ENCODE measurements at regions not wholly inside any gene's neighbourhood (a gene's known extent, or its start where the extent isn't known, plus 50 kb on each side); places are given as distances from the start of the nearest gene placed in this dataset.

DNA sequence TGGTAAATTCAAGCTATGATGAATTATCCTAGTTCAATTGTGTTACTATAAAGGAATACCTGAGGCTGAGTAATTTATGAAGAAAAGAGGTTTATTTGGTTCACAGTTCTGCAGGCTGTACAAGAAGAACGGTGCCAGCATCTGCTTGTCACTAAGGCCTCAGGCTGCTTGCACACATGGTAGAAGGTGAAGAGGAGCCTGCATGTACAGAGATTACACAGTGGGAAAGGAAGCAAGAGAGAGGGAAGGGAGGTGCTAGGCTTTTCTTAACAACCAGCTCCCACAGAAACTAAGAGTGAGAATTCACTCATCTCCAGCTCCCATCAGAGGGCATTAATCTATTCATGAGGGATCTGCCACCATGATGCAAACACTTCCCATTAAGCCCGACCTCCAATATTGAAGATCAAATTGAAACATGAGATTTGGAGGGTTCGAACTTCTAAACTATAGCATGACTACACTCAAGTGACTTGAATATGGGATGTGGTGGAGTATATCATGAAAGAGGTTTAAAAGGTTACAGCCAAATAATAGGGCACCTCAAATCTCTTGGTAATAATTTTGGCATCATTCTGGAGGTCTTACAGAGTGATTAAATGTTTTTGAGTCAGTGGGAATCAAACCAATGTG lies 58.4 kb upstream of the ETAA1 start:
- no peaks in the 10 kb centered on the region for H3K4me1 ChIP-seq (ENCODE audit: control insufficient read depth, insufficient read depth, low read length)
- no peak for TF ChIP-seq HOXD13 (CRISPR knock-in tag; IDR thresholded peaks at IDR 0.05; ENCODE audit: borderline replicate concordance)
- POLR2A ChIA-PET, result no interaction called here
- no peak overlapping the region for H3K27ac ChIP-seq (ENCODE audit: extremely low read depth, low read depth, low read length)
- no peaks in the 10 kb centered on the region for H3K9me3 ChIP-seq (ENCODE audit: control insufficient read depth, insufficient read depth, low read depth, low read length)
- no peak overlapping the region for H3K4me3 ChIP-seq (ENCODE audit: low read depth, low read length)
- CTCF ChIA-PET, result no interaction called here
- no peaks in the 10 kb centered on the region for H3K36me3 ChIP-seq (ENCODE audit: control insufficient read depth in 2 of 2, insufficient read depth in 1 of 2, low read length in 2 of 2)

DNA sequence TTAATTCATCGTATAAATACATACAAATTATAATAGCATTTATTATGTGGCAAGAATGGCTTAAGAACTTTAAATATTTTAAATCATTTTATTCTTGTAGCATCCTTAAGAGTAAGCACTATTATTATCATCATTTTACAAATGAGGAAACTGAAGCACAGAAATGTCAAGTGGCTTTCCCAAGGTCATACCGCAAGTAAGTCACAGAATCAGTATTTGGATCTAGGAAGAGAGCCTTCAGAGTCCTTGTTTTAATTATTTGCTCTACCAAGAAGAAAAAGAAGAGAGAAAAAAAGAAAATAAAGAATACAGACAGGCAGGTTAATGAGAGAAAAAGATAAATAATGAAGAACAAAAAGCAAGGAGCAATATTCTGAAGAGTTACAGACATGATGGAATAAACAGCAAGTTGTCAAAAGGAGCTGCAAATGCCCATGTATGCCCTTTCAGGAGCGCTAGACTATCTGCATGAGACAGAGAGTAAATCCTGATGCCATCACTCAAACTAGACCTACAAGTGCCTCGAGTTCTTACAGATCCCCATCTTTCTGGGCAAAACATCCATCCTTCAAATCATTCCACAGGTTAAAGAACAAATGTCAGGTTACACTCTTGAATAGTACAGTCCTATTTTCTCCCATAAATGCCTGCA lies 57.8 kb upstream of the ETAA1 start:
- TF ChIP-seq, protein P1, sequence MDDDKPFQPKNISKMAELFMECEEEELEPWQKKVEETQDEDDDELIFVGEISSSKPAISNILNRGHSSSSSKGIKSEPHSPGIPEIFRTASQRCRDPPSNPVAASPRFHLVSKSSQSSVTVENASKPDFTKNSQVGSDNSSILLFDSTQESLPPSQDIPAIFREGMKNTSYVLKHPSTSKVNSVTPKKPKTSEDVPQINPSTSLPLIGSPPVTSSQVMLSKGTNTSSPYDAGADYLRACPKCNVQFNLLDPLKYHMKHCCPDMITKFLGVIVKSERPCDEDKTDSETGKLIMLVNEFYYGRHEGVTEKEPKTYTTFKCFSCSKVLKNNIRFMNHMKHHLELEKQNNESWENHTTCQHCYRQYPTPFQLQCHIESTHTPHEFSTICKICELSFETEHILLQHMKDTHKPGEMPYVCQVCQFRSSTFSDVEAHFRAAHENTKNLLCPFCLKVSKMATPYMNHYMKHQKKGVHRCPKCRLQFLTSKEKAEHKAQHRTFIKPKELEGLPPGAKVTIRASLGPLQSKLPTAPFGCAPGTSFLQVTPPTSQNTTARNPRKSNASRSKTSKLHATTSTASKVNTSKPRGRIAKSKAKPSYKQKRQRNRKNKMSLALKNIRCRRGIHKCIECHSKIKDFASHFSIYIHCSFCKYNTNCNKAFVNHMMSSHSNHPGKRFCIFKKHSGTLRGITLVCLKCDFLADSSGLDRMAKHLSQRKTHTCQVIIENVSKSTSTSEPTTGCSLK (tag by site-specific recombination; IDR thresholded peaks at IDR 0.05), result no peak
- TF ChIP-seq ZNF10 (tag by site-specific recombination; IDR thresholded peaks at IDR 0.05) (no peak), ZSCAN16 (tag by site-specific recombination; IDR thresholded peaks at IDR 0.05) (no peak), ZNF660 (tag by site-specific recombination; IDR thresholded peaks at IDR 0.05) (no peak), IKZF3 (tag by site-specific recombination; IDR thresholded peaks at IDR 0.05) (no peak), ZNF549 (tag by site-specific recombination; IDR thresholded peaks at IDR 0.05) (no peak), ZNF621 (tag by site-specific recombination; IDR thresholded peaks at IDR 0.05) (no peak), ZNF433 (tag by site-specific recombination; IDR thresholded peaks at IDR 0.05; ENCODE audit: low read depth) (no peak), ZNF791 (tag by site-specific recombination; IDR thresholded peaks at IDR 0.05) (no peak), ZNF571 (tag by site-specific recombination; IDR thresholded peaks at IDR 0.05) (no peak), ZNF350 (tag by site-specific recombination; IDR thresholded peaks at IDR 0.05) (no peak), ZBTB7A (tag by site-specific recombination; IDR thresholded peaks at IDR 0.05; ENCODE audit: low read depth) (no peak), ZNF521 (tag by site-specific recombination; IDR thresholded peaks at IDR 0.05) (no peak), ZEB2 (tag by site-specific recombination; IDR thresholded peaks at IDR 0.05) (no peak), ZNF354C (tag by site-specific recombination; IDR thresholded peaks at IDR 0.05; ENCODE audit: borderline replicate concordance, low read depth) (no peak), ZNF561 (tag by site-specific recombination; IDR thresholded peaks at IDR 0.05; ENCODE audit: borderline replicate concordance) (no peak), ZBTB48 (tag by site-specific recombination; IDR thresholded peaks at IDR 0.05) (no peak)
- TF ChIP-seq, protein P2, sequence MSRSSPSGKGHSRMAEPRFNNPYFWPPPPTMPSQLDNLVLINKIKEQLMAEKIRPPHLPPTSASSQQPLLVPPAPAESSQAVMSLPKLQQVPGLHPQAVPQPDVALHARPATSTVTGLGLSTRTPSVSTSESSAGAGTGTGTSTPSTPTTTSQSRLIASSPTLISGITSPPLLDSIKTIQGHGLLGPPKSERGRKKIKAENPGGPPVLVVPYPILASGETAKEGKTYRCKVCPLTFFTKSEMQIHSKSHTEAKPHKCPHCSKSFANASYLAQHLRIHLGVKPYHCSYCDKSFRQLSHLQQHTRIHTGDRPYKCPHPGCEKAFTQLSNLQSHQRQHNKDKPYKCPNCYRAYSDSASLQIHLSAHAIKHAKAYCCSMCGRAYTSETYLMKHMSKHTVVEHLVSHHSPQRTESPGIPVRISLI (tag by site-specific recombination; IDR thresholded peaks at IDR 0.05), result no peak
- TF ChIP-seq, protein P3, sequence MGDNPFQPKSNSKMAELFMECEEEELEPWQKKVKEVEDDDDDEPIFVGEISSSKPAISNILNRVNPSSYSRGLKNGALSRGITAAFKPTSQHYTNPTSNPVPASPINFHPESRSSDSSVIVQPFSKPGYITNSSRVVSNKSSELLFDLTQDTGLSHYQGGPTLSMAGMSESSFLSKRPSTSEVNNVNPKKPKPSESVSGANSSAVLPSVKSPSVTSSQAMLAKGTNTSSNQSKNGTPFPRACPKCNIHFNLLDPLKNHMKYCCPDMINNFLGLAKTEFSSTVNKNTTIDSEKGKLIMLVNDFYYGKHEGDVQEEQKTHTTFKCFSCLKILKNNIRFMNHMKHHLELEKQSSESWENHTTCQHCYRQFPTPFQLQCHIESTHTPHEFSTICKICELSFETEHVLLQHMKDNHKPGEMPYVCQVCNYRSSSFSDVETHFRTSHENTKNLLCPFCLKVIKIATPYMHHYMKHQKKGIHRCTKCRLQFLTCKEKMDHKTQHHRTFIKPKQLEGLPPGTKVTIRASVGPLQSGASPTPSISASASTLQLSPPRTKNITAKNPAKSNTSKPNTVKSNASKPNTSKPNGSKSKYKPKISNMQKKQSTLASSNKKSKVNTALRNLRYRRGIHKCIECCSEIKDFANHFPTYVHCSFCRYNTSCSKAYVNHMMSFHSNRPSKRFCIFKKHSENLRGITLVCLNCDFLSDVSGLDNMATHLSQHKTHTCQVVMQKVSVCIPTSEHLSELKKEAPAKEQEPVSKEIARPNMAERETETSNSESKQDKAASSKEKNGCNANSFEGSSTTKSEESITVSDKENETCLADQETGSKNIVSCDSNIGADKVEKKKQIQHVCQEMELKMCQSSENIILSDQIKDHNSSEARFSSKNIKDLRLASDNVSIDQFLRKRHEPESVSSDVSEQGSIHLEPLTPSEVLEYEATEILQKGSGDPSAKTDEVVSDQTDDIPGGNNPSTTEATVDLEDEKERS (tag by site-specific recombination; IDR thresholded peaks at IDR 0.05), result no peak
- Histone ChIP-seq H3K4me3 (ENCODE audit: low read depth, low read length) (no peak overlapping the region), H3K27ac (ENCODE audit: extremely low read depth, low read depth, low read length) (no peak overlapping the region), H3K4me1 (ENCODE audit: control insufficient read depth, insufficient read depth, low read length) (no peaks in the 10 kb centered on the region), H3K9me3 (ENCODE audit: control insufficient read depth, insufficient read depth, low read depth, low read length) (no peaks in the 10 kb centered on the region), H3K36me3 (ENCODE audit: control insufficient read depth in 2 of 2, insufficient read depth in 1 of 2, low read length in 2 of 2) (no peaks in the 10 kb centered on the region)
- CTCF ChIA-PET, result interaction anchor here (0.5 kb wide), 1 partner anchor 94 kb away, joined by 3 read pairs; no protein-coding TSS in a partner anchor
- POLR2A ChIA-PET, result no interaction called here
